ENCODE measurements at regions not wholly inside any gene's neighbourhood (a gene's known extent, or its start where the extent isn't known, plus 50 kb on each side); places are given as distances from the start of the nearest gene placed in this dataset.

GRCh38 chr3:139728414-139728813 lies 50.6 kb upstream of the NMNAT3 start:
- no peak for DNase-seq

Data from hematopoietic multipotent progenitor cell treated with erythropoietin and hydrocortisone succinate and interleukin-3 and kit ligand, for 4 days (in vitro differentiated cells).